WTC11 (cell line): ENCODE measurements at regions not wholly inside any gene's neighbourhood (a gene's known extent, or its start where the extent isn't known, plus 50 kb on each side); places are given as distances from the start of the nearest gene placed in this dataset.

Source experiments
- ATAC-seq: fragments of 200-7000 bp; cut with Tn5 transposase; 2 replicates; pipeline ENCODE4 v1.10.0; 2021; ENCODE audit warnings: mild to moderate bottlenecking, moderate library complexity
- CTCF ChIA-PET: fragments of 300-600 bp; sonication (Branson Sonifier 250); formaldehyde crosslinking; loops from one replicate; lab custom pipeline; 2021; ENCODE audit warnings: antibody characterized with exemption; lab: Charles Lee
- POLR2A ChIA-PET: fragments of 350-600 bp; sonication (Branson Sonifier 250); formaldehyde crosslinking; loops from one replicate; lab custom pipeline; 2021; ENCODE audit warnings: antibody characterized with exemption; lab: Charles Lee
- DNase-seq: peaks from one replicate; pipeline ENCODE4 v3.0.0; 2021; ENCODE audit warnings: low spot score
- H3K27ac Mint-ChIP-seq: 2 replicates; pipeline ENCODE4 v1.8.0; 2021; ENCODE audit warnings: mixed read lengths
- H3K27me3 Mint-ChIP-seq: 2 replicates; pipeline ENCODE4 v1.8.0; 2021; ENCODE audit warnings: low read depth, mild to moderate bottlenecking, moderate library complexity, mixed read lengths
- H3K36me3 Mint-ChIP-seq: 2 replicates; pipeline ENCODE4 v1.8.0; 2021; ENCODE audit warnings: mixed read lengths
- H3K4me1 Mint-ChIP-seq: 2 replicates; pipeline ENCODE4 v1.8.0; 2022; ENCODE audit warnings: mixed read lengths
- H3K4me3 Mint-ChIP-seq: 2 replicates; pipeline ENCODE4 v1.8.0; 2021; ENCODE audit warnings: mild to moderate bottlenecking, moderate library complexity, mixed read lengths
- H3K9me3 Mint-ChIP-seq: 2 replicates; pipeline ENCODE4 v1.8.0; 2021; ENCODE audit warnings: mixed read lengths
- CREB1 ChIP-seq: sonication (generic); formaldehyde crosslinking; IDR thresholded peaks from 2 replicates; pipeline ENCODE4 v1.8.0; 2023; ENCODE audit warnings: mild to moderate bottlenecking, missing genetic modification reagents
- E2F5 ChIP-seq: sonication (generic); formaldehyde crosslinking; IDR thresholded peaks from 2 replicates; pipeline ENCODE4 v1.8.1; 2022; ENCODE audit warnings: mild to moderate bottlenecking, moderate library complexity, missing genetic modification reagents
- EMX1 ChIP-seq: fragments of 250-450 bp; sonication (Bioruptor Pico); IDR thresholded peaks from 2 replicates; pipeline ENCODE4 v1.8.0; 2021; ENCODE audit warnings: mild to moderate bottlenecking
- ESRRA ChIP-seq: sonication (generic); formaldehyde crosslinking; IDR thresholded peaks from 2 replicates; pipeline ENCODE4 v1.8.1; 2022; ENCODE audit warnings: mild to moderate bottlenecking, missing genetic modification reagents, borderline replicate concordance
- NFATC4 ChIP-seq: fragments of 250-450 bp; sonication (Bioruptor Pico); IDR thresholded peaks from 2 replicates; pipeline ENCODE4 v1.9.0; 2021; ENCODE audit warnings: mild to moderate bottlenecking
- NFE2L1 ChIP-seq: sonication (generic); formaldehyde crosslinking; IDR thresholded peaks from 2 replicates; pipeline ENCODE4 v1.8.1; 2023; ENCODE audit warnings: missing genetic modification reagents
- NR1H2 ChIP-seq: sonication (generic); formaldehyde crosslinking; IDR thresholded peaks from 2 replicates; pipeline ENCODE4 v1.9.0; 2021; ENCODE audit warnings: mild to moderate bottlenecking, moderate library complexity, missing genetic modification reagents
- NR2C2 ChIP-seq: sonication (generic); formaldehyde crosslinking; IDR thresholded peaks from 2 replicates; pipeline ENCODE4 v1.8.0; 2022; ENCODE audit warnings: mild to moderate bottlenecking, missing genetic modification reagents
- NR3C1 ChIP-seq: sonication (generic); formaldehyde crosslinking; conservative IDR thresholded peaks from 2 replicates; pipeline ENCODE4 v1.8.1; 2023; ENCODE audit warnings: low read depth, mild to moderate bottlenecking, missing genetic modification reagents
- OVOL2 ChIP-seq: fragments of 250-450 bp; sonication (Bioruptor Pico); IDR thresholded peaks from 2 replicates; pipeline ENCODE4 v1.9.0; 2021; ENCODE audit warnings: mild to moderate bottlenecking, borderline replicate concordance
- RORB ChIP-seq: fragments of 250-450 bp; sonication (Bioruptor Pico); IDR thresholded peaks from 2 replicates; pipeline ENCODE4 v1.9.0; 2021; ENCODE audit warnings: mild to moderate bottlenecking
- TEAD1 ChIP-seq: sonication (generic); formaldehyde crosslinking; IDR thresholded peaks from 2 replicates; pipeline ENCODE4 v1.8.0; 2022; ENCODE audit warnings: mild to moderate bottlenecking, missing genetic modification reagents
- USF1 ChIP-seq: sonication (generic); formaldehyde crosslinking; IDR thresholded peaks from 2 replicates; pipeline ENCODE4 v1.8.0; 2022; ENCODE audit warnings: mild to moderate bottlenecking, missing genetic modification reagents
- ZBTB21 ChIP-seq: sonication (generic); formaldehyde crosslinking; IDR thresholded peaks from 2 replicates; pipeline ENCODE4 v1.8.1; 2023; ENCODE audit warnings: mild to moderate bottlenecking, missing genetic modification reagents, borderline replicate concordance
- ZNF416 ChIP-seq: fragments of 250-450 bp; sonication (Bioruptor Pico); IDR thresholded peaks from 2 replicates; pipeline ENCODE4 v1.9.0; 2021; ENCODE audit warnings: mild to moderate bottlenecking, inconsistent platforms
- ZNF423 ChIP-seq: fragments of 250-450 bp; sonication (Bioruptor Pico); IDR thresholded peaks from 2 replicates; pipeline ENCODE4 v2.1.2; 2022; ENCODE audit warnings: mild to moderate bottlenecking, moderate library complexity
- ZNF671 ChIP-seq: fragments of 250-450 bp; sonication (Bioruptor Pico); IDR thresholded peaks from 2 replicates; pipeline ENCODE4 v1.8.0; 2021; ENCODE audit warnings: mild to moderate bottlenecking
- TF ChIP-seq, protein P1 (sequence below): sonication (generic); formaldehyde crosslinking; IDR thresholded peaks from 2 replicates; pipeline ENCODE4 v1.8.1; 2023; ENCODE audit warnings: mild to moderate bottlenecking, missing genetic modification reagents, moderate library complexity
- TF ChIP-seq, protein P2 (sequence below): fragments of 250-450 bp; sonication (Bioruptor Pico); IDR thresholded peaks from 2 replicates; pipeline ENCODE4 v1.9.0; 2021; ENCODE audit warnings: mild to moderate bottlenecking
- TF ChIP-seq, protein P3 (sequence below): sonication (generic); formaldehyde crosslinking; IDR thresholded peaks from 2 replicates; pipeline ENCODE4 v1.8.0; 2022; ENCODE audit warnings: missing genetic modification reagents
- TF ChIP-seq, protein P4 (sequence below): sonication (generic); formaldehyde crosslinking; IDR thresholded peaks from 2 replicates; pipeline ENCODE4 v1.8.0; 2023; ENCODE audit warnings: mild to moderate bottlenecking, missing genetic modification reagents
- TF ChIP-seq, protein P5 (sequence below): sonication (generic); formaldehyde crosslinking; IDR thresholded peaks from 2 replicates; pipeline ENCODE4 v1.8.1; 2022; ENCODE audit warnings: low read depth, missing genetic modification reagents, borderline replicate concordance

DNA sequence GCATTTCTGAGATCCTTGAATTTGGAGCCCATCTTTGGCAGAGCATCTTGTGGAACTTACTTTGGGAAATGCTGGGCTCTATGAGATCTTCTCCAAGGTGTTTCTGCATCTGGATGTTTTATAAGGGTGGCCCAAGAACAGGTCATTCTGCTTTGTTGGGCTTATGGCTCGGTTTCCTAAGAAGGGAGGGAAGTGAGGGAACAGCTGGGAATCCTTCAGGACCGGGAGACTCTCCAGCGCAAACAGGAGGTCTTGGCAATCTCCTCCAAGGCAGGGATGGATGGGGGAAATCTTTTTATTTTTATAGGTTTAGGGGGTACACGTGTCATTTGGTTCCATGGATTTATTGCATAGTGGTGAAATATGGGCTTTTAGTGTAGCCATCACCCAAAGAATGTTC, 54.7 kb downstream of the IRX3 start:
- Mint-ChIP-seq H3K36me3 (peaks cover 7% of the 10 kb centered on the region; the same call in 1 of the 2 replicates), H3K27me3 (no peaks in the 10 kb centered on the region), H3K9me3 (peaks cover 15% of the 10 kb centered on the region), H3K4me1 (no peaks in the 10 kb centered on the region), H3K27ac (no peak overlapping the region), H3K4me3 (no peak overlapping the region)
- POLR2A ChIA-PET = no interaction called here
- TF ChIP-seq, protein P1, sequence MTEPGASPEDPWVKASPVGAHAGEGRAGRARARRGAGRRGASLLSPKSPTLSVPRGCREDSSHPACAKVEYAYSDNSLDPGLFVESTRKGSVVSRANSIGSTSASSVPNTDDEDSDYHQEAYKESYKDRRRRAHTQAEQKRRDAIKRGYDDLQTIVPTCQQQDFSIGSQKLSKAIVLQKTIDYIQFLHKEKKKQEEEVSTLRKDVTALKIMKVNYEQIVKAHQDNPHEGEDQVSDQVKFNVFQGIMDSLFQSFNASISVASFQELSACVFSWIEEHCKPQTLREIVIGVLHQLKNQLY = no peak
- no peak for TF ChIP-seq NFE2L1 (CRISPR knock-in tag)
- no peak for TF ChIP-seq NFATC4 (CRISPR knock-in tag)
- no peak for TF ChIP-seq NR3C1
- no peak for TF ChIP-seq EMX1
- no peak for TF ChIP-seq ESRRA (CRISPR knock-in tag)
- TF ChIP-seq ZNF671 (CRISPR knock-in tag) = no peak
- TF ChIP-seq OVOL2 (CRISPR knock-in tag) = no peak
- TF ChIP-seq TEAD1 (CRISPR knock-in tag) = no peak
- TF ChIP-seq NR1H2 (CRISPR knock-in tag) = no peak
- no peak for TF ChIP-seq RORB (CRISPR knock-in tag)
- TF ChIP-seq ZNF423 (CRISPR knock-in tag) = no peak
- no peak for TF ChIP-seq E2F5 (CRISPR knock-in tag)
- TF ChIP-seq, protein P2, sequence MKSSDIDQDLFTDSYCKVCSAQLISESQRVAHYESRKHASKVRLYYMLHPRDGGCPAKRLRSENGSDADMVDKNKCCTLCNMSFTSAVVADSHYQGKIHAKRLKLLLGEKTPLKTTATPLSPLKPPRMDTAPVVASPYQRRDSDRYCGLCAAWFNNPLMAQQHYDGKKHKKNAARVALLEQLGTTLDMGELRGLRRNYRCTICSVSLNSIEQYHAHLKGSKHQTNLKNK = no peak
- TF ChIP-seq NR2C2 (CRISPR knock-in tag) = no peak
- TF ChIP-seq ZNF416 = no peak
- TF ChIP-seq, protein P3, sequence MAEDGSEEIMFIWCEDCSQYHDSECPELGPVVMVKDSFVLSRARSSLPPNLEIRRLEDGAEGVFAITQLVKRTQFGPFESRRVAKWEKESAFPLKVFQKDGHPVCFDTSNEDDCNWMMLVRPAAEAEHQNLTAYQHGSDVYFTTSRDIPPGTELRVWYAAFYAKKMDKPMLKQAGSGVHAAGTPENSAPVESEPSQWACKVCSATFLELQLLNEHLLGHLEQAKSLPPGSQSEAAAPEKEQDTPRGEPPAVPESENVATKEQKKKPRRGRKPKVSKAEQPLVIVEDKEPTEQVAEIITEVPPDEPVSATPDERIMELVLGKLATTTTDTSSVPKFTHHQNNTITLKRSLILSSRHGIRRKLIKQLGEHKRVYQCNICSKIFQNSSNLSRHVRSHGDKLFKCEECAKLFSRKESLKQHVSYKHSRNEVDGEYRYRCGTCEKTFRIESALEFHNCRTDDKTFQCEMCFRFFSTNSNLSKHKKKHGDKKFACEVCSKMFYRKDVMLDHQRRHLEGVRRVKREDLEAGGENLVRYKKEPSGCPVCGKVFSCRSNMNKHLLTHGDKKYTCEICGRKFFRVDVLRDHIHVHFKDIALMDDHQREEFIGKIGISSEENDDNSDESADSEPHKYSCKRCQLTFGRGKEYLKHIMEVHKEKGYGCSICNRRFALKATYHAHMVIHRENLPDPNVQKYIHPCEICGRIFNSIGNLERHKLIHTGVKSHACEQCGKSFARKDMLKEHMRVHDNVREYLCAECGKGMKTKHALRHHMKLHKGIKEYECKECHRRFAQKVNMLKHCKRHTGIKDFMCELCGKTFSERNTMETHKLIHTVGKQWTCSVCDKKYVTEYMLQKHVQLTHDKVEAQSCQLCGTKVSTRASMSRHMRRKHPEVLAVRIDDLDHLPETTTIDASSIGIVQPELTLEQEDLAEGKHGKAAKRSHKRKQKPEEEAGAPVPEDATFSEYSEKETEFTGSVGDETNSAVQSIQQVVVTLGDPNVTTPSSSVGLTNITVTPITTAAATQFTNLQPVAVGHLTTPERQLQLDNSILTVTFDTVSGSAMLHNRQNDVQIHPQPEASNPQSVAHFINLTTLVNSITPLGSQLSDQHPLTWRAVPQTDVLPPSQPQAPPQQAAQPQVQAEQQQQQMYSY (CRISPR knock-in tag) = no peak
- no peak for TF ChIP-seq CREB1 (CRISPR knock-in tag)
- ATAC-seq = no peak
- DNase-seq = no peak
- CTCF ChIA-PET = interaction anchor here (1.3 kb wide), 1 partner anchor 10 kb away, joined by 4 read pairs; no protein-coding TSS in a partner anchor

- POLR2A ChIA-PET = no interaction called here
- no peaks in the 10 kb centered on the region for H3K27me3 Mint-ChIP-seq
- DNase-seq = no peak
- TF ChIP-seq, protein P4, sequence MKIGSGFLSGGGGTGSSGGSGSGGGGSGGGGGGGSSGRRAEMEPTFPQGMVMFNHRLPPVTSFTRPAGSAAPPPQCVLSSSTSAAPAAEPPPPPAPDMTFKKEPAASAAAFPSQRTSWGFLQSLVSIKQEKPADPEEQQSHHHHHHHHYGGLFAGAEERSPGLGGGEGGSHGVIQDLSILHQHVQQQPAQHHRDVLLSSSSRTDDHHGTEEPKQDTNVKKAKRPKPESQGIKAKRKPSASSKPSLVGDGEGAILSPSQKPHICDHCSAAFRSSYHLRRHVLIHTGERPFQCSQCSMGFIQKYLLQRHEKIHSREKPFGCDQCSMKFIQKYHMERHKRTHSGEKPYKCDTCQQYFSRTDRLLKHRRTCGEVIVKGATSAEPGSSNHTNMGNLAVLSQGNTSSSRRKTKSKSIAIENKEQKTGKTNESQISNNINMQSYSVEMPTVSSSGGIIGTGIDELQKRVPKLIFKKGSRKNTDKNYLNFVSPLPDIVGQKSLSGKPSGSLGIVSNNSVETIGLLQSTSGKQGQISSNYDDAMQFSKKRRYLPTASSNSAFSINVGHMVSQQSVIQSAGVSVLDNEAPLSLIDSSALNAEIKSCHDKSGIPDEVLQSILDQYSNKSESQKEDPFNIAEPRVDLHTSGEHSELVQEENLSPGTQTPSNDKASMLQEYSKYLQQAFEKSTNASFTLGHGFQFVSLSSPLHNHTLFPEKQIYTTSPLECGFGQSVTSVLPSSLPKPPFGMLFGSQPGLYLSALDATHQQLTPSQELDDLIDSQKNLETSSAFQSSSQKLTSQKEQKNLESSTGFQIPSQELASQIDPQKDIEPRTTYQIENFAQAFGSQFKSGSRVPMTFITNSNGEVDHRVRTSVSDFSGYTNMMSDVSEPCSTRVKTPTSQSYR (CRISPR knock-in tag) = no peak
- TF ChIP-seq ZBTB21 (CRISPR knock-in tag) (no peak), USF1 (CRISPR knock-in tag) (no peak)
- TF ChIP-seq, protein P5, sequence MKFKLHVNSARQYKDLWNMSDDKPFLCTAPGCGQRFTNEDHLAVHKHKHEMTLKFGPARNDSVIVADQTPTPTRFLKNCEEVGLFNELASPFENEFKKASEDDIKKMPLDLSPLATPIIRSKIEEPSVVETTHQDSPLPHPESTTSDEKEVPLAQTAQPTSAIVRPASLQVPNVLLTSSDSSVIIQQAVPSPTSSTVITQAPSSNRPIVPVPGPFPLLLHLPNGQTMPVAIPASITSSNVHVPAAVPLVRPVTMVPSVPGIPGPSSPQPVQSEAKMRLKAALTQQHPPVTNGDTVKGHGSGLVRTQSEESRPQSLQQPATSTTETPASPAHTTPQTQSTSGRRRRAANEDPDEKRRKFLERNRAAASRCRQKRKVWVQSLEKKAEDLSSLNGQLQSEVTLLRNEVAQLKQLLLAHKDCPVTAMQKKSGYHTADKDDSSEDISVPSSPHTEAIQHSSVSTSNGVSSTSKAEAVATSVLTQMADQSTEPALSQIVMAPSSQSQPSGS (CRISPR knock-in tag) = no peak
- TF ChIP-seq, protein P1 = no peak
These were observed 55.3 kb downstream of the IRX3 start for GRCh38 chr16:54231336-54231735.

More at GRCh38 chr16:54231336-54231735, 55.3 kb downstream of the IRX3 start:
- CTCF ChIA-PET = interaction anchor here (1.3 kb wide), 1 partner anchor 11 kb away, joined by 4 read pairs; no protein-coding TSS in a partner anchor
- Mint-ChIP-seq H3K27ac (no peak overlapping the region), H3K4me3 (no peak overlapping the region), H3K9me3 (peaks cover 15% of the 10 kb centered on the region), H3K36me3 (peaks cover 7% of the 10 kb centered on the region; the same call in 1 of the 2 replicates), H3K4me1 (no peaks in the 10 kb centered on the region)
- no peak for ATAC-seq
